Stimulated activated effector memory CD8-positive, alpha-beta T cell treated with anti-CD3 and anti-CD28 coated beads, Interleukin-12 subunit alpha, Interleukin-12 subunit beta, amount 100 ng/mL, for 72 hours (primary cell): ENCODE measurements at regions not wholly inside any gene's neighbourhood (a gene's known extent, or its start where the extent isn't known, plus 50 kb on each side); places are given as distances from the start of the nearest gene placed in this dataset.
"Not testable (repeated sequence)": the region's sequence is repeated elsewhere in the genome, so short reads cannot be mapped to it uniquely, and the experiment has no call there.

ENCODE experiments used
- ATAC-seq: fragments of 150-1000 bp; cut with Tn5 transposase; 2 replicates; pipeline ENCODE4 v1.10.0; 2021
- DNase-seq, 2 donors: peaks; one replicate each; pipeline ENCODE4 v3.0.0; 2021 to 2022; ENCODE audit warnings: low spot score in 2 of 2
- H3K27ac Mint-ChIP-seq: one replicate; pipeline ENCODE4 v1.8.0; 2022; ENCODE audit warnings: mild to moderate bottlenecking, mixed read lengths
- H3K36me3 Mint-ChIP-seq: one replicate; pipeline ENCODE4 v1.8.0; 2022; ENCODE audit warnings: mild to moderate bottlenecking, mixed read lengths
- H3K4me1 Mint-ChIP-seq: one replicate; pipeline ENCODE4 v1.8.0; 2022; ENCODE audit warnings: mixed read lengths
- H3K4me3 Mint-ChIP-seq: one replicate; pipeline ENCODE4 v1.8.0; 2022; ENCODE audit warnings: mild to moderate bottlenecking, mixed read lengths
- H3K9me3 Mint-ChIP-seq: one replicate; pipeline ENCODE4 v1.8.0; 2022; ENCODE audit warnings: mixed read lengths

DNA sequence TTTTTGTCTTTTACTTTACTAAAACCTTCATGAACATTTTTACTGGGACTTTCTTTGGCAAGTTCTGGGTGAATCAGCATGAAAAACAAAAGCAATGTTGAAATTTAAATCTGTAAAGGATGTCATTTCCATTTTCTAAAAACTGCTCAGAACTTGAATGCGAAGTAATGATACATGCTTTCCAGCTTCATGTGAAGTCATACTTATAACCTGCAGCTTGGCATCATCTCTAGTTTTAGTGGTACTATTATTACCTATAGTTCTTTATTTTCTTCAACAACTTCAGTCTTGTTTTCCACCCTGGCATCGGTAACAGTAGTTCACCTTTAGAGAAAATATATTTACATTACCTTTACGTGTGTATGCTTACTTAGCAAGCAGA is 421.4 kb upstream of the DIPK2B start:
- ATAC-seq: peak; percentile 88
- H3K4me1 Mint-ChIP-seq: peaks cover 18% of the 10 kb centered on the region
- H3K27ac Mint-ChIP-seq: peak overlapping the region; percentile 63
- H3K4me3 Mint-ChIP-seq: no peak overlapping the region
- no peak for DNase-seq
- H3K36me3 Mint-ChIP-seq: no peaks in the 10 kb centered on the region
- H3K9me3 Mint-ChIP-seq: peaks cover 5% of the 10 kb centered on the region

DNA sequence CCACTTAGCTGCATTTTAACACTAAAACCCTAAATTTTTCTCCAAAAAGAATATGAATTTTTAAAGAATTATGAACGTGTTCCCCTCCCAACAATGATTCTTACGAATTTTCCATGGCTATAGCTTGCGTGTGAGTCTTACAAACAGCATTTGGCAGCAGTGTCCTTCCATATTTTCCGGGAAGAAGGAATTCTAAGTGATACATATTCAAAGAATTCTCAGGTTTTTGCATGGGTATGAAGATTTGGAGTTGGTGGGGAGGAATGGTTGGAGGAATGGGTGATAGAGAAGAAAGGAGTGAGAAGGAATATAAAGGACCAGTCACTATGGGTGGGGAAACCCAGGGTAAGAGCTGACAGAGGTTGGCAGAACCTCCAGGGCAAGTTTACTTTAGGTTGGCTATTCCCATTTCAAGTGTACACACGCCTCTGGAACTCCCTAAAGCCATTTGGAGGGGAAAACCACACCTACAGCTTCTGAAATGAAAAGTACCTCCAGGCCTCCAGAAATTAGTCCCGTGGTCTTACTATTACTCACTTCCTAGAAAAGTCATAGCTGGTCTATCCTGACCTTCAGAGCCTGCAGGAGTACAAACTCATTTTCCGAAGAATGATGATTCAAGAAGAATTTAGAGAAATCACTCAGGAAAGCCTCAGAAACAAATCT is 420.8 kb upstream of the DIPK2B start:
- Mint-ChIP-seq H3K27ac (peak overlapping the region; percentile 63), H3K4me1 (peaks cover 18% of the 10 kb centered on the region), H3K4me3 (no peak overlapping the region), H3K9me3 (peaks cover 5% of the 10 kb centered on the region), H3K36me3 (no peaks in the 10 kb centered on the region)
- peak; percentile 94 for ATAC-seq
- DNase-seq: peak in 1 of 2 donors; percentile 55

DNA sequence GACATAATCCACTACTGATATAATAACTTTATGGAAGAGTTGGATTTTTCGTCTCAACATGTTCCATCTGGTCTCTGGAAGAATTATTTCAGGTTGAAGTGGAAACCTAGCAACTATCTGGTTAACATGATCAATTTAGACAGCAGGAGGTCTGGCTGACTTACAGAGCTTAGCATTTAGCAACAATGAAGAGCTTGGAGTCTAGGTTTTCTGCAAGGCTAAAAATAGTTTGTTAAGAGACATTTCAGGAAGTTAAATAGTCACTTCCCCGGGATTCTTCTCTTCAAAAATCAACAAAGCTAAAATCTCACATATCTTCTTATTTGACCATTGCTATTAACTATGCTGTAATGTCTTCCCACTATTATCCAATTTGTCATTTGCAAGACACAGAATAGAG is 418.6 kb upstream of the DIPK2B start:
- H3K9me3 Mint-ChIP-seq: peaks cover 5% of the 10 kb centered on the region
- no peak overlapping the region for H3K27ac Mint-ChIP-seq
- no peak overlapping the region for H3K4me3 Mint-ChIP-seq
- no peaks in the 10 kb centered on the region for H3K36me3 Mint-ChIP-seq
- DNase-seq: no peak
- peaks cover 18% of the 10 kb centered on the region for H3K4me1 Mint-ChIP-seq
- ATAC-seq: no peak

DNA sequence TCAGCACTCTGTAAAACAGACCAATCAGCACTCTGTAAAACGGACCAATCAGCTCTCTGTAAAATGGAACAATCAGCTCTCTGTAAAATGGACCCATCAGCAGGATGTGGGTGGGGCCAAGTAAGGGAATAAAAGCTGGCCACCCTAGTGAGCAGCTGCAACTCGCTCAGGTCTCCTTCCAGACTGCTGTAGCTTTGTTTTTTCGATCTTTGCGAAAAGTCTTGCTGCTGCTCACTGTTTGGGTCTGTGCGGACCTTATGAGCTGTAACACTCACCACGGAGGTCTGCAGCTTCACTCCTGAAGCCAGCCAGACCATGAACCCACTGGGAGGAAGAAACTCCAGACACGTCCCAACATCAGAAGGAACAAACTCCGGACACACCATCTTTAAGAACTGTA is 414.9 kb upstream of the DIPK2B start:
- not testable (repeated sequence) for ATAC-seq, H3K36me3 Mint-ChIP-seq, H3K4me1 Mint-ChIP-seq, H3K27ac Mint-ChIP-seq, H3K4me3 Mint-ChIP-seq, DNase-seq, H3K9me3 Mint-ChIP-seq

DNA sequence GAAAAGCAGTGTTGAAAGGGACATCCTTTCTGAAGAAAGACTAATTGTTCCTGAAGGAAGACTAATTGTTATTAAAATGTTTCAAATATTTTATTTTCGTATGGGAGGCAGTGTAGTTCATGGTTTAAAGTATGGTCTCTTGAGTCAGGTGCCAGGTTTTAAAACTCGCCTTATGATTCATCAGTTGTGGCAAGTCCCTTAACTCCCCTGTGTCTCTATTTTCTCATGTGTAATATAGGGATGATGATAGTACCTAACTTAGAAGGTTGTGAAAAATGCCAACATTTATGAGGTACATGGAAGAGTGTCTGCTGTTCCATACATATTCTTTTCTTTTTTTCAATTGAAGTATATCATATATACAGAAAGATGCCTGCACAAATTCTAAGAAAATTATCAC is 414.2 kb upstream of the DIPK2B start:
- H3K4me1 Mint-ChIP-seq: no peaks in the 10 kb centered on the region
- H3K27ac Mint-ChIP-seq: no peak overlapping the region
- no peaks in the 10 kb centered on the region for H3K36me3 Mint-ChIP-seq
- DNase-seq (no peak), ATAC-seq (peak; percentile 73)
- H3K9me3 Mint-ChIP-seq: peaks cover 7% of the 10 kb centered on the region
- H3K4me3 Mint-ChIP-seq: no peak overlapping the region

DNA sequence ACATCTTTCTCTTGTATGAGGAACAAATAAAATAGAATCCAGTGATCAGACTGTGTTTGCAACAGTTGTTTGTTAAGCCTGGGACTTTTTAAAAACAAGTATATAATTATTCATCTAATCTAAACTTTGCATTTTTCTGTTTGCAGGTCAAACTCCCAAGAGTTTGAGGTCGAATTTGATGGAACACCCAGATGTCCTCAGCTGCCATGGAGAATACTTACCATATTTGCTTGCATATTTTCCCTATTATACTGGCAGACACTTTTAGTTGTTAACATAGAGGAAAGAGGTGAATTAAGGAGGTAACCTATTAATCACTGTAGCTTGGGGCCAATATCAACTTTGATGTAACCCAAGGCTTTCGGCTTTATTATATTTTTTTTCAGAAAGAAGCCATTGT is 401.5 kb upstream of the DIPK2B start:
- no peak overlapping the region for H3K27ac Mint-ChIP-seq
- no peaks in the 10 kb centered on the region for H3K4me1 Mint-ChIP-seq
- H3K9me3 Mint-ChIP-seq: peaks cover 2% of the 10 kb centered on the region
- no peak overlapping the region for H3K4me3 Mint-ChIP-seq
- H3K36me3 Mint-ChIP-seq: no peaks in the 10 kb centered on the region
- ATAC-seq (no peak), DNase-seq (no peak)

DNA sequence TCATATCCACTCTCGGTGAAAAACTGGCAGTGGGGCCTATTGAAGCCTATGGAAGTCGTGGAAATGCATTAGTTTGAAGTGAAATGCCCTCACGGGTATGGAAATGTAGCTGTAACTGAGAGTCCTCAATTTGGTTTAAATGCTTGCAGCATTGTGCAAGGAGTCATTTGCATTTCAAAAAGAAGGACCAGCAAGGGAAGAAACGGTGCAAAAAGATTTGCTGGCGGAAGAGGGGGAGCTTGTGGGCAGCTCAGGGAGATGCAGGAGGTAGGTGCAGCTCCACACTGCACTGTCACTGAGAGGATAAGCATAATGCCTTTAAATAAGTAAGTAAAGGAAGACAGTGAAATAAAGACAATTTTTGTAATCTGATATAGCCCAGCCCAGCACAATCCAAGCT is 400.4 kb upstream of the DIPK2B start:
- H3K36me3 Mint-ChIP-seq: no peaks in the 10 kb centered on the region
- ATAC-seq (no peak), DNase-seq (no peak)
- H3K4me3 Mint-ChIP-seq: no peak overlapping the region
- H3K9me3 Mint-ChIP-seq: peaks cover 2% of the 10 kb centered on the region
- no peak overlapping the region for H3K27ac Mint-ChIP-seq
- H3K4me1 Mint-ChIP-seq: no peaks in the 10 kb centered on the region

DNA sequence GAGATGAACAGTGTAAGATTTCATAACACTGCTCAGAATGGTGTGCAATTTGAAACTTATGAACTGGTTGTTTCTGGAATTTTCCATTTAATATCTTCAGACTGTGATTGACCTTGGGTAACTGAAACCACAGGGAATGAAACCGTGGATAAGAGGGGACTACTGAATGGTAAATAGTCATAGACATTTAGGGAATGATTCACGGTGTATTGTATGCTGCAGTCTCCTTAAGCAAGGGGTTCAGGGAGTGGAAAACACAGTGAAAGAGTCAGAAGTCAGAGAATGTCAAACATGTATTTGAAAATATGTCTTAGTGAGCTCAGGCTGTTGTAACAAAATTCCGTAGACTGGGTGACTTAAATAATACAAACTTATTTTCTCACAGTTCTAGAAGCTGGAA is 398.2 kb upstream of the DIPK2B start:
- ATAC-seq: no peak

DNA sequence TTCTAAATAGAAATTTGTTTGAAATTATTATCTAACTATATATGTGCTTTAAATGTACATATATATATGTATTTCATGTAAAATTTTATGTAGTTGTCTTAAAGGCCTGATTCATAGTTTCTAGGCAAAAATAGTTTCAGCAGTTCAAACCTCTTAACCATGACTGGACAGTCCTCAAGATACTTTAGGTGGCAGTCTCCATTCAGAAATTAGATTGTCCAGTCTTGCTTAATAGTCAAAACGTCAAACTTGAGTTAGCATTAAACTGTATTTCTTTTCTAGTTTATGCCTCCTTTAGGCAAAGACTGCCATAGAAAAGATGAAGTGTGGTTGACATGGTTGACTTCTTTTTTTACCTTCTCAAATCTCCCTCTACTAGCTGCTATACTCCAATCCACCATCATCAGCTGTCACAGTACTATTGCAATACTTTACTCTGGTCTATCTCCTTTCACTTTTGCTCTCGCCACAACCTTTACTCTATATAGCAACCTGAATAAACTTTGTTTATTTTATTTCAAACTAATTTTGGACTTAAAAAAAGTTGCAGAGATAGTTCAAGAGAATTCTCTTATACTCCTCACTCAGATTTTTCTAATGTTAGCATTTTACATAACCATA is 395.6 kb upstream of the DIPK2B start:
- ATAC-seq (no peak), DNase-seq (no peak)
- H3K4me1 Mint-ChIP-seq: no peaks in the 10 kb centered on the region
- no peaks in the 10 kb centered on the region for H3K36me3 Mint-ChIP-seq
- no peaks in the 10 kb centered on the region for H3K9me3 Mint-ChIP-seq
- H3K27ac Mint-ChIP-seq: no peak overlapping the region
- H3K4me3 Mint-ChIP-seq: no peak overlapping the region

More for the DNA sequence above, 398.2 kb upstream of the DIPK2B start:
- Mint-ChIP-seq H3K4me3 (no peak overlapping the region), H3K27ac (no peak overlapping the region), H3K4me1 (no peaks in the 10 kb centered on the region), H3K9me3 (no peaks in the 10 kb centered on the region), H3K36me3 (no peaks in the 10 kb centered on the region)
- DNase-seq: no peak

DNA sequence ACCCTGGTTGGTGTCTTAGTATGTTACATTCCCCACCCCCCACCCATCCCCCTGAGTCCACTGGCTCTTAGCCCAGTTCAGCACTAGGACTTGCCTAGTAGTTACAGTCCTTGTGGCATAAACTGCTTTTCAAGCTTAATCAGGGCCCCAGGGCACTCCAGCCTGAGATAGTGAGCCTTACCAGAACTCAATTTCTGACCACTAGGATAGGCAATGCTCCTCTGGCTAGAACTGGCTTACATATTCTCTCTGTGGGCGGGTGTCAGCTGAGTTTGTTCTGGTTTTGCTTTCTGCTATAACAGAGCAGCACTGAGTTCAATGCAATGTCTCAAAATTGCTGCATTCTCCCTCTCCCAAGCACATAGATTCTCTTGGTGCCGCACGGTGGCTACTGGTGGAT is 391.4 kb upstream of the DIPK2B start:
- no peaks in the 10 kb centered on the region for H3K9me3 Mint-ChIP-seq
- DNase-seq: no peak
- H3K36me3 Mint-ChIP-seq: no peaks in the 10 kb centered on the region
- H3K4me1 Mint-ChIP-seq: no peaks in the 10 kb centered on the region
- H3K4me3 Mint-ChIP-seq: no peak overlapping the region
- H3K27ac Mint-ChIP-seq: no peak overlapping the region
- ATAC-seq: no peak

DNA sequence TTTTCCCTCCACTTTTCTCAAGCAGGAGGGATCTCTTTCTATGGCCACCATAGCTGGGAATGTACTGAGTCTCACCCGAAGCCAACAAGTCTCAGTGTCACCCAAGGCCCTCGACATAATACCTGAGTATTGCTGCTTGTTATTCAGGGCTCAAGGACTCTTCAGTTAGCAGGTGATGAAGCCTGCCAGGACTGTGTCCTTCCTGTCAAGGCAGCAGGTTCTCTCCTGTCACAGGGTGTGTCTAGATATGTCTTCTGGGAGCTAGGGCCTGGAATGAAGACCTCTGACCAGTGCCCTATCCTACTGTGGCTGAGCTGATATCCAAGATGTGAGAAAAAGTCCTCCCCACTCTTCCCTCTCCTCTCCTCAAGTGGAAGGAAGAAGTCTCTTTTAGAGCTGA is 391.0 kb upstream of the DIPK2B start:
- DNase-seq (no peak), ATAC-seq (no peak)
- Mint-ChIP-seq H3K9me3 (no peaks in the 10 kb centered on the region), H3K4me3 (no peak overlapping the region), H3K27ac (no peak overlapping the region), H3K4me1 (no peaks in the 10 kb centered on the region), H3K36me3 (no peaks in the 10 kb centered on the region)

DNA sequence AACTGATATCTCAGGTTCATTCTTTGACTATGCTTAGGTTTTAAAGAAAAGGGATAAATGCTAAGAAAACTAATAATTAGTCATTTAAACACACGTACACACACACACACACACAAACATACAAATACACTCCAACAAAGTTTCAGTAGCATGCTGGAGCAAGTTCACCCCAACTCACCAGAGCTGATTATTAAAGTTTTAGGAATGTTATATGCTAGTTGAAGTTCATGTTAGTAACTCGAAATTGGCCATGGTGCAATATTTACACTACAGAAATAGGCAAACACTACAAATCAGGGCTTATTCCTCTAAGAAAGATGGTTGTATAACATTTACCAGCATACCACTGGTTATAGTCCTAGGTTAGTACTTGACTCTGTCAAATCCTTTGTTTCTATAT is 384.0 kb upstream of the DIPK2B start:
- ATAC-seq: no peak
- peaks cover 5% of the 10 kb centered on the region for H3K4me1 Mint-ChIP-seq
- no peak overlapping the region for H3K27ac Mint-ChIP-seq
- no peak overlapping the region for H3K4me3 Mint-ChIP-seq
- peaks cover 6% of the 10 kb centered on the region for H3K9me3 Mint-ChIP-seq
- H3K36me3 Mint-ChIP-seq: no peaks in the 10 kb centered on the region
- no peak for DNase-seq

DNA sequence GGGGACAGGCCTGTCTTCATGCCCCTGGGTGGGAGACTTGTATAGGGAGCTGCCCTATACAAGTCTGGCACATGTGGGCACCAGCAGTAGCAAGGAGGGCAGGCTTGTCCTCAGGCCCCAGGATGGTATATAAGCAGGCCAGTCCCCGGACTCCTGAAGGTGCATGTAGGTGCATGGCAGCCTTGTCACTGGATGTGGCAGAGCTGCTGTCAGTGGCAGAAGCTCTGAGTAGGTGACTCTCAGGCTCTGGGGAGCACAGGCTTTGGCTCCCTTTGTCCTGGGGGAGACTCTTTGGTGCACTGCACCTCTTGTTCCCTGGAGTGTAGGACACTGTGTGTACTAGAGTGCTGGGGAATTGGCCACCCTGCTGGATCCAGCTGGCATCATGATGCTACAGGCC is 376.7 kb upstream of the DIPK2B start:
- ATAC-seq: no peak
- no peak overlapping the region for H3K4me3 Mint-ChIP-seq
- no peaks in the 10 kb centered on the region for H3K36me3 Mint-ChIP-seq
- H3K27ac Mint-ChIP-seq: no peak overlapping the region
- H3K9me3 Mint-ChIP-seq: peaks cover 15% of the 10 kb centered on the region
- H3K4me1 Mint-ChIP-seq: peaks cover 2% of the 10 kb centered on the region
- no peak for DNase-seq

DNA sequence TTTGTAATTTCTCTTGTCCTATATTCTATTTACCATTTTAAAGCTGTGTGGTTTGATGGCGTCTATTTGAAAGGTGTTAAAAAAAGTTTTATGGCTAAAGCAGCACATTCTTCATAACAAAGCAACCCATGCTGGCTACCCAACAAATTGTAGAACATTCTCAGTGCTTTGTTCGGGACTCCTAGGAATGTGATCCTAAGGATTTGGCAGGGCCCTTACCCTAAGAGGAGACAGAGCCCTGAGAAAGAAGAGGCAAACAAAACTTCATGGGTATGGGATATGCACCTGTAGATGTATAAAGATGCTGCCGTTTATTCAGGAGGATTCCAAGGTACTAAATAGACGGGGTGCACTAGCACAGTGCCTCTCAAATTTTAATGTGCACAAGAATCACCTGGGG is 370.8 kb upstream of the DIPK2B start:
- H3K27ac Mint-ChIP-seq: no peak overlapping the region
- no peak overlapping the region for H3K4me3 Mint-ChIP-seq
- H3K36me3 Mint-ChIP-seq: no peaks in the 10 kb centered on the region
- no peak for ATAC-seq
- no peak for DNase-seq
- no peaks in the 10 kb centered on the region for H3K9me3 Mint-ChIP-seq
- no peaks in the 10 kb centered on the region for H3K4me1 Mint-ChIP-seq

DNA sequence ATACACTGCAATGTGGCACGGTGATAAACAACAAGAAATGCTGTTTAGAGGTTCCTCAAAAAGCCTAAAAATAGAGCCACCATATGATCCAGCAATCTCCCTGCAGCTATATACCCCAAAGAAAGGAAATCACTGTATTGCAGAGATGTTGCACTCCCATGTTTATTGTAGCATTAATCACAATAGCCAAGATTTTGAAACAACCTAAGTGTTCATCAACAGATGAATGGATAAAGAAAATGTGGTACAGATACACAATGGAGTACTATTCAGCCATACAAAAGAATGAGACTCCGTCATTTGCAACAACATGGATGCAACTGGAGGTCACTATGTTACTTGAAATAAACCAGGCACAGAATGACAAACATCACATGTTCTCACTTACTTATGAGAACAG is 365.8 kb upstream of the DIPK2B start:
- Mint-ChIP-seq H3K9me3 (peaks cover 3% of the 10 kb centered on the region), H3K27ac (no peak overlapping the region), H3K36me3 (no peaks in the 10 kb centered on the region), H3K4me1 (no peaks in the 10 kb centered on the region), H3K4me3 (no peak overlapping the region)
- ATAC-seq (no peak), DNase-seq (no peak)

DNA sequence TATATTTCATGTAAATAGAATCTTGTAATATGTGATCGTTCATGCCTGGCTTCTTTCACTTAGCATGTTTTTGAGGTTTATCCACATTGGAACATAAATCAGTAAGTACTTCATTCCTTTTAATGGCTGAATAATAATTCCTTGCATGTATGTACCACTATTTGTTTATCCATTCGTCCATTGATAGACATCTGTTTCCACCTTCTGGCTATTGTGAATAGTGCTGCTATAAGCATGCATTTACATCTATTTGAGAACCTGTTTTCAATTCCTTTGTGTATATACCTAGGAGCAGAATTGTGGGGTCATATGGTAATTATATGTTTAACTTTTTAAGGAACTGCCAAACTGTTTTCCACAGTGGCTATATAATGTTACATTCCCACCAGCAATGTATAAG is 356.7 kb upstream of the DIPK2B start:
- Mint-ChIP-seq H3K27ac (no peak overlapping the region), H3K4me1 (no peaks in the 10 kb centered on the region), H3K36me3 (no peaks in the 10 kb centered on the region), H3K4me3 (no peak overlapping the region), H3K9me3 (peaks cover 3% of the 10 kb centered on the region)
- ATAC-seq: no peak
- no peak for DNase-seq
